Neural progenitor cell (in vitro differentiated cells): ENCODE measurements at regions not wholly inside any gene's neighbourhood (a gene's known extent, or its start where the extent isn't known, plus 50 kb on each side); places are given as distances from the start of the nearest gene placed in this dataset.

Experiments
- EZH2 ChIP-seq: fragments of 200-600 bp; sonication (generic); IDR thresholded peaks from 2 replicates; pipeline ENCODE4 v1.6.1; 2017; ENCODE audit warnings: antibody characterized with exemption, mild to moderate bottlenecking, moderate library complexity
- EZH2phosphoT487 ChIP-seq: fragments of 200-600 bp; sonication (generic); IDR thresholded peaks from 2 replicates; pipeline ENCODE4 v1.6.1; 2017; ENCODE audit warnings: antibody characterized with exemption
- TF ChIP-seq, protein P1 (sequence below): fragments of 200-600 bp; sonication (generic); IDR thresholded peaks from 2 replicates; pipeline ENCODE4 v1.5.1; 2017; ENCODE audit warnings: antibody characterized with exemption, mild to moderate bottlenecking

GRCh38 chr13:105778196-105778595 lies 757.3 kb downstream of the EFNB2 start:
- TF ChIP-seq, protein P1, sequence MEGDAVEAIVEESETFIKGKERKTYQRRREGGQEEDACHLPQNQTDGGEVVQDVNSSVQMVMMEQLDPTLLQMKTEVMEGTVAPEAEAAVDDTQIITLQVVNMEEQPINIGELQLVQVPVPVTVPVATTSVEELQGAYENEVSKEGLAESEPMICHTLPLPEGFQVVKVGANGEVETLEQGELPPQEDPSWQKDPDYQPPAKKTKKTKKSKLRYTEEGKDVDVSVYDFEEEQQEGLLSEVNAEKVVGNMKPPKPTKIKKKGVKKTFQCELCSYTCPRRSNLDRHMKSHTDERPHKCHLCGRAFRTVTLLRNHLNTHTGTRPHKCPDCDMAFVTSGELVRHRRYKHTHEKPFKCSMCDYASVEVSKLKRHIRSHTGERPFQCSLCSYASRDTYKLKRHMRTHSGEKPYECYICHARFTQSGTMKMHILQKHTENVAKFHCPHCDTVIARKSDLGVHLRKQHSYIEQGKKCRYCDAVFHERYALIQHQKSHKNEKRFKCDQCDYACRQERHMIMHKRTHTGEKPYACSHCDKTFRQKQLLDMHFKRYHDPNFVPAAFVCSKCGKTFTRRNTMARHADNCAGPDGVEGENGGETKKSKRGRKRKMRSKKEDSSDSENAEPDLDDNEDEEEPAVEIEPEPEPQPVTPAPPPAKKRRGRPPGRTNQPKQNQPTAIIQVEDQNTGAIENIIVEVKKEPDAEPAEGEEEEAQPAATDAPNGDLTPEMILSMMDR = no peak
- TF ChIP-seq EZH2 (no peak), EZH2phosphoT487 (no peak)
